NT2/D1 (cell line): ENCODE measurements at regions not wholly inside any gene's neighbourhood (a gene's known extent, or its start where the extent isn't known, plus 50 kb on each side); places are given as distances from the start of the nearest gene placed in this dataset.

Experiments used
- DNase-seq: peaks from one replicate; pipeline ENCODE4 v3.0.0-alpha.2; 2011; ENCODE audit warnings: low read depth, low spot score
- H3K27me3 ChIP-seq: 2 replicates; pipeline ENCODE4 v1.6.0; 2011; ENCODE audit warnings: mild to moderate bottlenecking; ENCODE audit not compliant: insufficient read length, insufficient read depth
- H3K36me3 ChIP-seq: 2 replicates; pipeline ENCODE4 v1.6.1; 2011; ENCODE audit warnings: mild to moderate bottlenecking, low read length, mixed read lengths; ENCODE audit not compliant: insufficient read depth, insufficient read length
- H3K4me1 ChIP-seq: 2 replicates; pipeline ENCODE4 v1.5.1; 2011; ENCODE audit not compliant: insufficient read depth, insufficient read length
- H3K4me3 ChIP-seq: 2 replicates; pipeline ENCODE4 v1.5.1; 2011; ENCODE audit warnings: low read depth; ENCODE audit not compliant: insufficient read length
- H3K9ac ChIP-seq: 2 replicates; pipeline ENCODE4 v1.6.0; 2011; ENCODE audit warnings: low read depth; ENCODE audit not compliant: insufficient read length
- H3K9me3 ChIP-seq: 2 replicates; pipeline ENCODE4 v1.5.1; 2011; ENCODE audit warnings: mild to moderate bottlenecking, low read length; ENCODE audit not compliant: insufficient read depth
- SUZ12 ChIP-seq: IDR thresholded peaks from 2 replicates; pipeline ENCODE4 v1.6.1; 2011; ENCODE audit not compliant: insufficient read length, insufficient read depth; ENCODE audit errors: extremely low read depth
- YY1 ChIP-seq: IDR thresholded peaks from 2 replicates; pipeline ENCODE4 v1.6.1; 2011; ENCODE audit not compliant: insufficient read length, insufficient read depth
- ZNF274 ChIP-seq: IDR thresholded peaks from 2 replicates; pipeline ENCODE4 v1.6.1; 2011; ENCODE audit warnings: mild to moderate bottlenecking, low read depth, low read length

- Histone ChIP-seq H3K27me3 (no peaks in the 10 kb centered on the region), H3K4me3 (no peak overlapping the region), H3K9me3 (no peaks in the 10 kb centered on the region), H3K9ac (no peak overlapping the region), H3K4me1 (no peaks in the 10 kb centered on the region), H3K36me3 (no peaks in the 10 kb centered on the region)
- no peak for DNase-seq
- TF ChIP-seq ZNF274 (no peak), YY1 (no peak), SUZ12 (no peak)
These were observed 117.9 kb downstream of the CDC42EP3 start for GRCh38 chr2:37553411-37554154.

- H3K36me3 ChIP-seq: no peaks in the 10 kb centered on the region
- TF ChIP-seq SUZ12 (no peak), ZNF274 (no peak), YY1 (no peak)
- no peak overlapping the region for H3K9ac ChIP-seq
- no peaks in the 10 kb centered on the region for H3K4me1 ChIP-seq
- no peak overlapping the region for H3K4me3 ChIP-seq
- H3K9me3 ChIP-seq: no peaks in the 10 kb centered on the region
- H3K27me3 ChIP-seq: no peaks in the 10 kb centered on the region
- DNase-seq: no peak
These were observed 117.3 kb downstream of the CDC42EP3 start for GRCh38 chr2:37554155-37554510.

- Histone ChIP-seq H3K4me1 (no peaks in the 10 kb centered on the region), H3K27me3 (no peaks in the 10 kb centered on the region), H3K9ac (no peak overlapping the region), H3K9me3 (no peaks in the 10 kb centered on the region), H3K4me3 (no peak overlapping the region), H3K36me3 (no peaks in the 10 kb centered on the region)
- no peak for TF ChIP-seq SUZ12
- no peak for TF ChIP-seq YY1
- no peak for TF ChIP-seq ZNF274
- DNase-seq: no peak
These were observed 116.8 kb downstream of the CDC42EP3 start for GRCh38 chr2:37554687-37555086.

GRCh38 chr2:37555457-37555856, 116.0 kb downstream of the CDC42EP3 start:
- Histone ChIP-seq H3K4me1 (no peaks in the 10 kb centered on the region), H3K9ac (no peak overlapping the region), H3K9me3 (no peaks in the 10 kb centered on the region), H3K36me3 (no peaks in the 10 kb centered on the region), H3K4me3 (no peak overlapping the region), H3K27me3 (no peaks in the 10 kb centered on the region)
- TF ChIP-seq YY1 (no peak), SUZ12 (no peak), ZNF274 (no peak)
- no peak for DNase-seq

- no peak overlapping the region for H3K9ac ChIP-seq
- no peaks in the 10 kb centered on the region for H3K4me1 ChIP-seq
- TF ChIP-seq YY1 (no peak), ZNF274 (no peak), SUZ12 (no peak)
- DNase-seq: no peak
- no peaks in the 10 kb centered on the region for H3K9me3 ChIP-seq
- no peaks in the 10 kb centered on the region for H3K36me3 ChIP-seq
- no peak overlapping the region for H3K4me3 ChIP-seq
- no peaks in the 10 kb centered on the region for H3K27me3 ChIP-seq
These were observed 115.2 kb downstream of the CDC42EP3 start for GRCh38 chr2:37556256-37556655.

GRCh38 chr2:37558623-37559022, 112.8 kb downstream of the CDC42EP3 start:
- no peak for DNase-seq
- TF ChIP-seq SUZ12 (no peak), ZNF274 (no peak), YY1 (no peak)
- Histone ChIP-seq H3K9ac (no peak overlapping the region), H3K4me3 (no peak overlapping the region), H3K9me3 (no peaks in the 10 kb centered on the region), H3K36me3 (no peaks in the 10 kb centered on the region), H3K4me1 (no peaks in the 10 kb centered on the region), H3K27me3 (no peaks in the 10 kb centered on the region)

GRCh38 chr2:37560241-37560848, 111.1 kb downstream of the CDC42EP3 start:
- Histone ChIP-seq H3K4me3 (no peak overlapping the region), H3K9ac (no peak overlapping the region), H3K27me3 (no peaks in the 10 kb centered on the region), H3K4me1 (no peaks in the 10 kb centered on the region), H3K9me3 (no peaks in the 10 kb centered on the region), H3K36me3 (no peaks in the 10 kb centered on the region)
- no peak for DNase-seq
- TF ChIP-seq YY1 (no peak), ZNF274 (no peak), SUZ12 (no peak)
